NCI-H2227 (cell line): ENCODE measurements at regions not wholly inside any gene's neighbourhood (a gene's known extent, or its start where the extent isn't known, plus 50 kb on each side); places are given as distances from the start of the nearest gene placed in this dataset.
"Not testable (repeated sequence)": the region's sequence is repeated elsewhere in the genome, so short reads cannot be mapped to it uniquely, and the experiment has no call there.

ENCODE experiments used
- DNase-seq: peaks from one replicate; lab custom pipeline; 2025; ENCODE audit not compliant: unreplicated experiment; lab: John Stamatoyannopoulos, UW

- DNase-seq, result no peak
Measured at GRCh38 chr20:11976966-11977365, 59.3 kb downstream of the BTBD3 start.

- DNase-seq, result no peak
Measured at GRCh38 chr20:11978496-11978895, 60.8 kb downstream of the BTBD3 start.

GRCh38 chr20:11979306-11979990 lies 61.8 kb downstream of the BTBD3 start:
- no peak for DNase-seq

- no peak for DNase-seq
Measured at GRCh38 chr20:11980263-11980662, 62.6 kb downstream of the BTBD3 start.

GRCh38 chr20:11981366-11981947 lies 63.8 kb downstream of the BTBD3 start:
- DNase-seq, result no peak

- no peak for DNase-seq
Measured at GRCh38 chr20:11982289-11982954, 64.7 kb downstream of the BTBD3 start.

- no peak for DNase-seq
Measured at GRCh38 chr20:11982955-11983470, 65.3 kb downstream of the BTBD3 start.

- DNase-seq, result no peak
Measured at GRCh38 chr20:11986954-11987353, 69.3 kb downstream of the BTBD3 start.

GRCh38 chr20:11987526-11987925 lies 69.8 kb downstream of the BTBD3 start:
- no peak for DNase-seq

- DNase-seq, result no peak
Measured at GRCh38 chr20:11989018-11989771, 71.5 kb downstream of the BTBD3 start.

- no peak for DNase-seq
Measured at GRCh38 chr20:11992426-11992825, 74.7 kb downstream of the BTBD3 start.

- DNase-seq, result no peak
Measured at GRCh38 chr20:11993886-11994461, 76.3 kb downstream of the BTBD3 start.

- no peak for DNase-seq
Measured at GRCh38 chr20:11995805-11996567, 78.3 kb downstream of the BTBD3 start.

- not testable (repeated sequence) for DNase-seq
Measured at GRCh38 chr20:12004776-12005175, 87.1 kb downstream of the BTBD3 start.

- DNase-seq, result peak; percentile 29
Measured at GRCh38 chr20:12012241-12013222, 94.8 kb downstream of the BTBD3 start.

GRCh38 chr20:12014276-12014675 lies 96.6 kb downstream of the BTBD3 start:
- no peak for DNase-seq

GRCh38 chr20:12014736-12015135 lies 97.0 kb downstream of the BTBD3 start:
- no peak for DNase-seq

GRCh38 chr20:12016291-12016690 lies 98.6 kb downstream of the BTBD3 start:
- DNase-seq, result no peak

GRCh38 chr20:12019715-12020114 lies 102.0 kb downstream of the BTBD3 start:
- DNase-seq, result no peak
